PFSK-1 (cell line): ENCODE measurements at regions not wholly inside any gene's neighbourhood (a gene's known extent, or its start where the extent isn't known, plus 50 kb on each side); places are given as distances from the start of the nearest gene placed in this dataset.

Experiments
- FOXP2 ChIP-seq: optimal IDR thresholded peaks from 2 replicates; pipeline ENCODE3; 2011; ENCODE audit warnings: borderline replicate concordance, control low read depth, inconsistent platforms; ENCODE audit not compliant: insufficient read depth; ENCODE audit errors: extremely low read length, extremely low read depth
- POLR2AphosphoS5 ChIP-seq: IDR thresholded peaks from 2 replicates; pipeline ENCODE4 v1.6.1; 2012; ENCODE audit warnings: low read depth, mild to moderate bottlenecking, control low read depth, low read length, moderate library complexity
- REST ChIP-seq, 2 experiments: IDR thresholded peaks; 2 replicates each; pipeline versions ENCODE4 v1.6.1 to v1.8.0; 2011 to 2012; ENCODE audit warnings: low read depth in 2 of 2, low read length in 2 of 2, control low read depth in 1 of 2, inconsistent platforms in 1 of 2, mild to moderate bottlenecking in 1 of 2, moderate library complexity in 1 of 2; ENCODE audit not compliant: insufficient read depth in 1 of 2
- SIN3A ChIP-seq: IDR thresholded peaks from 2 replicates; pipeline ENCODE4 v1.6.1; 2012; ENCODE audit warnings: mild to moderate bottlenecking, low read length, moderate library complexity, borderline replicate concordance; ENCODE audit not compliant: insufficient read depth
- TAF1 ChIP-seq: IDR thresholded peaks from 2 replicates; pipeline ENCODE4 v1.6.1; 2012; ENCODE audit warnings: low read length, control low read depth, borderline replicate concordance; ENCODE audit not compliant: insufficient read depth

- TF ChIP-seq POLR2AphosphoS5 (no peak), REST (IDR thresholded peaks at IDR 0.05; ENCODE audit: insufficient read depth in 1 of 2, low read depth in 2 of 2, low read length in 2 of 2) (no peak), SIN3A (no peak), TAF1 (no peak), FOXP2 (no peak)
Observed at GRCh38 chr1:81380436-81380835, 420.3 kb upstream of the ADGRL2 start.
